H9 (cell line): ENCODE measurements at regions not wholly inside any gene's neighbourhood (a gene's known extent, or its start where the extent isn't known, plus 50 kb on each side); places are given as distances from the start of the nearest gene placed in this dataset.
"Not testable (repeated sequence)": the region's sequence is repeated elsewhere in the genome, so short reads cannot be mapped to it uniquely, and the experiment has no call there.

Source experiments
- DNase-seq: peaks from one replicate; pipeline ENCODE4 v3.0.0-alpha.2; 2017
- H2AFZ ChIP-seq: one replicate; pipeline ENCODE4 v1.6.1; 2013; ENCODE audit warnings: mild to moderate bottlenecking, low read length, control low read depth, moderate library complexity
- H2AK5ac ChIP-seq: 2 replicates; pipeline ENCODE4 v1.6.1; 2013; ENCODE audit warnings: low read length, control low read depth, mixed read lengths; ENCODE audit not compliant: insufficient read length
- H2BK120ac ChIP-seq: one replicate; pipeline ENCODE4 v1.6.1; 2013; ENCODE audit warnings: low read depth, mild to moderate bottlenecking, low read length, control low read depth, inconsistent platforms; ENCODE audit not compliant: poor library complexity, severe bottlenecking
- H2BK12ac ChIP-seq: 2 replicates; pipeline ENCODE4 v1.6.1; 2013; ENCODE audit warnings: low read length, control low read depth, mixed read lengths, low read depth; ENCODE audit not compliant: insufficient read length
- H2BK15ac ChIP-seq: 2 replicates; pipeline ENCODE4 v1.6.1; 2013; ENCODE audit warnings: low read depth, low read length, control low read depth
- H2BK20ac ChIP-seq: one replicate; pipeline ENCODE4 v1.6.1; 2013; ENCODE audit warnings: low read depth, mild to moderate bottlenecking, low read length, control low read depth, inconsistent platforms; ENCODE audit not compliant: poor library complexity, severe bottlenecking
- H2BK5ac ChIP-seq: 2 replicates; pipeline ENCODE4 v1.6.1; 2013; ENCODE audit warnings: low read length, control low read depth, mixed read lengths; ENCODE audit not compliant: insufficient read length
- H3K14ac ChIP-seq: 2 replicates; pipeline ENCODE4 v1.6.1; 2013; ENCODE audit warnings: low read length, control low read depth; ENCODE audit not compliant: insufficient read depth
- H3K18ac ChIP-seq: 2 replicates; pipeline ENCODE4 v1.6.1; 2013; ENCODE audit warnings: low read depth, mild to moderate bottlenecking, mixed read lengths, low read length, control low read depth; ENCODE audit not compliant: insufficient read length
- H3K23ac ChIP-seq: 2 replicates; pipeline ENCODE4 v1.6.1; 2013; ENCODE audit warnings: low read length, control low read depth, mixed read lengths, low read depth; ENCODE audit not compliant: insufficient read length
- H3K23me2 ChIP-seq: 2 replicates; pipeline ENCODE4 v1.6.1; 2013; ENCODE audit warnings: low read depth, mild to moderate bottlenecking, mixed read lengths, low read length, control low read depth; ENCODE audit not compliant: insufficient read length, poor library complexity, severe bottlenecking
- H3K27ac ChIP-seq: 2 replicates; pipeline ENCODE4 v1.5.1; 2013; ENCODE audit warnings: low read length, control low read depth, mixed read lengths, low read depth; ENCODE audit not compliant: insufficient read length
- H3K27me3 ChIP-seq: 2 replicates; pipeline ENCODE4 v1.6.1; 2013; ENCODE audit warnings: low read length, control low read depth, inconsistent platforms; ENCODE audit not compliant: insufficient read depth
- H3K4ac ChIP-seq: 2 replicates; pipeline ENCODE4 v1.6.1; 2013; ENCODE audit warnings: low read depth, mild to moderate bottlenecking, control low read depth, inconsistent platforms, low read length, moderate library complexity
- H3K4me1 ChIP-seq: 2 replicates; pipeline ENCODE4 v1.6.1; 2013; ENCODE audit warnings: low read length, control low read depth, inconsistent platforms; ENCODE audit not compliant: insufficient read depth
- H3K4me2 ChIP-seq: 2 replicates; pipeline ENCODE4 v1.6.1; 2013; ENCODE audit warnings: low read length, control low read depth, mixed read lengths; ENCODE audit not compliant: insufficient read length, insufficient read depth
- H3K56ac ChIP-seq: 2 replicates; pipeline ENCODE4 v1.6.1; 2013; ENCODE audit warnings: low read depth, mild to moderate bottlenecking, mixed read lengths, low read length, control low read depth; ENCODE audit not compliant: insufficient read length
- H3K79me1 ChIP-seq: 2 replicates; pipeline ENCODE4 v1.6.1; 2013; ENCODE audit warnings: low read depth, mild to moderate bottlenecking, moderate library complexity, low read length, control low read depth, inconsistent platforms; ENCODE audit not compliant: insufficient read depth, poor library complexity, severe bottlenecking
- H3K79me2 ChIP-seq: 2 replicates; pipeline ENCODE4 v1.6.1; 2013; ENCODE audit warnings: low read length, control low read depth, inconsistent platforms; ENCODE audit not compliant: insufficient read depth
- H3K9ac ChIP-seq: 2 replicates; pipeline ENCODE4 v1.6.1; 2013; ENCODE audit warnings: low read length, control low read depth, mixed read lengths; ENCODE audit not compliant: insufficient read length; ENCODE audit errors: extremely low read depth
- H3K9me3 ChIP-seq: one replicate; pipeline ENCODE4 v1.6.1; 2013; ENCODE audit warnings: low read depth, low read length, inconsistent platforms; ENCODE audit not compliant: control insufficient read depth
- H3T11ph ChIP-seq: one replicate; pipeline ENCODE4 v1.6.1; 2013; ENCODE audit warnings: mild to moderate bottlenecking, low read length, control low read depth, inconsistent platforms
- H4K20me1 ChIP-seq: one replicate; pipeline ENCODE4 v1.6.1; 2013; ENCODE audit not compliant: control insufficient read depth, insufficient read length, insufficient read depth
- H4K5ac ChIP-seq: 2 replicates; pipeline ENCODE4 v1.6.1; 2013; ENCODE audit warnings: low read depth, mild to moderate bottlenecking, mixed read lengths, low read length, control low read depth; ENCODE audit not compliant: insufficient read length
- H4K8ac ChIP-seq: replicated peaks from 2 replicates; pipeline ENCODE4 v1.6.1; 2013; ENCODE audit warnings: low read length, control low read depth, mixed read lengths, low read depth; ENCODE audit not compliant: insufficient read length
- H4K91ac ChIP-seq: 2 replicates; pipeline ENCODE4 v1.6.1; 2013; ENCODE audit warnings: low read depth, mild to moderate bottlenecking, moderate library complexity, mixed read lengths, low read length, control low read depth; ENCODE audit not compliant: insufficient read length
- H3K27ac Mint-ChIP-seq, 3 experiments: 2 replicates in 2 of 3; 3 replicates in 1 of 3; pipeline ENCODE4 v1.8.0; 2020 to 2021; ENCODE audit warnings: mixed read lengths in 3 of 3, mild to moderate bottlenecking in 1 of 3, moderate library complexity in 1 of 3
- H3K27me3 Mint-ChIP-seq: 2 replicates; pipeline ENCODE4 v1.8.0; 2021; ENCODE audit warnings: low read depth, mild to moderate bottlenecking, moderate library complexity, mixed read lengths
- H3K36me3 Mint-ChIP-seq, 3 experiments: 2 replicates in 2 of 3; 3 replicates in 1 of 3; pipeline ENCODE4 v1.8.0; 2020 to 2021; ENCODE audit warnings: low read depth in 3 of 3, mixed read lengths in 3 of 3; ENCODE audit not compliant: insufficient read depth in 1 of 3
- H3K4me1 Mint-ChIP-seq, 2 experiments: 2 replicates each; pipeline ENCODE4 v1.8.0; 2020; ENCODE audit warnings: mixed read lengths in 2 of 2
- H3K4me3 Mint-ChIP-seq, 2 experiments: 2 replicates in 1 of 2; 3 replicates in 1 of 2; pipeline ENCODE4 v1.8.0; 2020 to 2021; ENCODE audit warnings: mild to moderate bottlenecking in 2 of 2, mixed read lengths in 2 of 2, moderate library complexity in 1 of 2
- H3K9me3 Mint-ChIP-seq, 2 experiments: 2 replicates in 1 of 2; 3 replicates in 1 of 2; pipeline ENCODE4 v1.8.0; 2020; ENCODE audit warnings: mild to moderate bottlenecking in 2 of 2, mixed read lengths in 2 of 2, moderate library complexity in 1 of 2
- WGBS: extraction: QIAGEN DNeasy Blood & Tissue Kit; methylation state at CpG from one replicate; pipeline ENCODE4 v1.1.7; 2013; ENCODE audit warnings: missing lambda C conversion rate, low lambda C conversion rate, mixed read lengths; ENCODE audit not compliant: insufficient read length; ENCODE audit errors: extremely low coverage; 5-methylcytosine and 5-hydroxymethylcytosine counted together

DNA sequence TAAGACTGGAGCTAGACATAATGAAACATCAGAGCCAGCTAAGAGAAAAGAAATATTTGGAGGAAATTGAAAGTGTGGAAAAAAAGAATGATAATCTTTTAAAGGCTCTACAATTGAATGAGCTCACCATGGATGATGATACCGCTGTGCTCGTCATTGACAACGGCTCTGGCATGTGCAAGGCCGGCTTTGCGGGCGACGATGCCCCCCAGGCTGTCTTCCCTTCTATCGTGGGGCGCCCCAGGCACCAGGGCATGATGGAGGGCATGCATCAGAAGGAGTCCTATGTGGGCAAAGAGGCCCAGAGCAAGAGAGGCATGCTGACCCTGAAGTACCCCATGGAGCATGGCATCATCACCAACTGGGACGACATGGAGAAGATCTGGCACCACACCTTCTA is 98.3 kb downstream of the CCDC74A start:
- H3K4me2 ChIP-seq, H3K56ac ChIP-seq, DNase-seq, H2BK20ac ChIP-seq, H3T11ph ChIP-seq, H2BK120ac ChIP-seq, H3K36me3 Mint-ChIP-seq, H2AK5ac ChIP-seq, H2BK15ac ChIP-seq, H3K4me1 ChIP-seq, H3K4ac ChIP-seq, H4K91ac ChIP-seq, H3K9me3 Mint-ChIP-seq, H3K18ac ChIP-seq, H2BK12ac ChIP-seq, H4K5ac ChIP-seq, H3K23me2 ChIP-seq, H3K4me3 Mint-ChIP-seq, H2AFZ ChIP-seq, H3K9ac ChIP-seq, H3K4me1 Mint-ChIP-seq, H3K23ac ChIP-seq, H3K79me1 ChIP-seq, H3K27me3 ChIP-seq, H4K20me1 ChIP-seq, H3K9me3 ChIP-seq, H3K79me2 ChIP-seq, H2BK5ac ChIP-seq, H4K8ac ChIP-seq, H3K27me3 Mint-ChIP-seq, H3K27ac ChIP-seq, H3K14ac ChIP-seq: not testable (repeated sequence)
- H3K27ac Mint-ChIP-seq = peak overlapping the region in 1 of 3 experiments; percentile 72; a peak in 1 of 7 replicates
- WGBS = no CpG with 5 or more reads among the region's 10 CpGs

GRCh38 chr2:131626565-131626964 is 98.9 kb downstream of the CCDC74A start:
- H2BK120ac ChIP-seq, H3K27me3 ChIP-seq, H3K9me3 Mint-ChIP-seq, H3K9ac ChIP-seq, H3K27ac ChIP-seq, H3K4me1 ChIP-seq, DNase-seq, H4K8ac ChIP-seq, H3K79me2 ChIP-seq, H3K23ac ChIP-seq, H3K27me3 Mint-ChIP-seq, H3K23me2 ChIP-seq, H2AFZ ChIP-seq, H3K9me3 ChIP-seq, H3K36me3 Mint-ChIP-seq, H3K4me1 Mint-ChIP-seq, H3K56ac ChIP-seq, H4K91ac ChIP-seq, H3K4me2 ChIP-seq, H2BK5ac ChIP-seq, H4K5ac ChIP-seq, H2BK15ac ChIP-seq, H2BK20ac ChIP-seq, H3K79me1 ChIP-seq, H3T11ph ChIP-seq, H3K4ac ChIP-seq, H2AK5ac ChIP-seq, H3K14ac ChIP-seq, H3K18ac ChIP-seq, H3K4me3 Mint-ChIP-seq, H3K27ac Mint-ChIP-seq, H2BK12ac ChIP-seq, H4K20me1 ChIP-seq: not testable (repeated sequence)
- WGBS = no CpG with 5 or more reads among the region's 19 CpGs
